ENCODE measurements at regions not wholly inside any gene's neighbourhood (a gene's known extent, or its start where the extent isn't known, plus 50 kb on each side); places are given as distances from the start of the nearest gene placed in this dataset.
"Not testable (repeated sequence)": the region's sequence is repeated elsewhere in the genome, so short reads cannot be mapped to it uniquely, and the experiment has no call there.

DNA sequence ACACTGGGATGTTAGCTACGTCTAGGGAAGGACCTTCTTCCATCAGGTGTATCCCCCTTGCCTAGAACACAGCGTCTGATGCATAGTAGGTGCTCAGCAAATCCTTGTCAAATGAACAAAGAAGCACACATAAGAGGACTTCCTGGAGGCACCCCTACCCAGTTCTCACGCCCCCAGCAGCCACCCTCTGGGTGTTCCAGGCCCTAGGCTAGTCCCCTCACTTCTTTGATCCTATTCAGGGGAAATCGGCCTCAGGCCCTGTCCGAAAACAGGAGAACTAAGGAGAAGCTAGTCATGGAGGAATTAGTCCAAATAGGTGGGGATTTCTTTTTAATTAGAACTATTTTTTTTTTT lies 84.7 kb upstream of the SIRPA start:
- DNase-seq = no peak

DNA sequence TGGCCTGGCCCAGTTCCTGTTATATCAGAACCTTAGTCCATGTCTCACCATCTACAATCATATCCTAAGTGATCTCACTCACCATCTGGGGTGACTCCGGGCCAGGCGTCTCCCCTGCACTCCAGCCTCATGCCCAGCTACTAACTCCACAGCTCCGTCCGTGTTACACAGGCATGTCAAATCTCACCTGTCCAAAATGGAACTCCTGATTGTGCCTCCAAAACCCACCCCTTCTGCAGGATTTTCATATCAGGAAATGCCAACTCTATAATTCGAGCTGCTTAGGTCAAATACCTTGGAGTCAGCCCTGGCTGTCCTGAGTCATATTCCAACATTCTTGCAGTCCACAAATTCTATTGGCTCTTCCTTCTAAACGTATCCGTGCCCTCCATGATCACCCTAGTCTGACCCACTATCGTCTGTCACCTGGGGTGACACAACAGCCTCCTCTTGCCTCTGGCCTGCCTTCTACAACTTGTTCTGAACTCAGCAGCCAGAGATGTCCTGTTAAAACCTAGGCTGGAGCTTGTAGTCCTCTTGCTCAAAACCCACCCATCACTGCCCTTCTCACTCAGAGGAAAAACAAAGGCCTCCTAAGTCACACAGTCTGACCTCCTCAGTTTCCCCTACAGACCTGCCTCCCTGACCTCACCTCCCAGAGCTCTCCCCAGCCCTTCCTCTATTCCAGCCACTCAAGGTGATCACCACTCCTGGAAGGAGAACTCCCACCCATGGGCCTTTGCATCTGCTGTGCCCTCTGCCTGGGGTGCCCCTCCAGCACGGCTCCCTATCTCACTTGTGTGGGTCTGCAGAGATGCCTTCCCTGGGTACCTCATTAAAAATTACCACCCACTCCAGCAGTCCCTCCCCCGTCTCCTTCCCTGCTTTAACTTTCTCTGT lies 85.3 kb upstream of the SIRPA start:
- DNase-seq = no peak

DNA sequence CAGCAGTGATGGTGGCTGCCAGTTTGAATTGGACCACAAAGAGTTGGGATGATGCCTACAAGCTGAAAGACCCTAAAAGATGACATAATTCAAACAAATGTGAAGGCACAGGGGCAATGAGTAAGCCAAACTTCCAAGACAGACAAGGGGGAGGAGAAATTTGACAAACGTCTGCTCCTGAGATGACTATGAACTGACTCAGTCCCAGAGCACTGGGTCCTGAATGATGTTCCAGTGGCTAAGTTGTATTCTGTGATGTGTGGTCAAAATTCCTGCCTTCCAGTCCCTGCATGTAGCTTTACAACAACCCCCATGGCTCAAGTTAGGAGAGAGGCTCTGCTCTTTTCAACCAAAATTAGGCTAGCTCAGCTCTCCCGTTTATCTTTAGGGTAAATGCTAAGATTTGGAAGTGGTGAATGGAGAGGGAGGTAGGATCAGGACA lies 86.1 kb upstream of the SIRPA start:
- no peak for DNase-seq

GRCh38 chr20:1808101-1808500 lies 87.1 kb upstream of the SIRPA start:
- no peak for DNase-seq

DNA sequence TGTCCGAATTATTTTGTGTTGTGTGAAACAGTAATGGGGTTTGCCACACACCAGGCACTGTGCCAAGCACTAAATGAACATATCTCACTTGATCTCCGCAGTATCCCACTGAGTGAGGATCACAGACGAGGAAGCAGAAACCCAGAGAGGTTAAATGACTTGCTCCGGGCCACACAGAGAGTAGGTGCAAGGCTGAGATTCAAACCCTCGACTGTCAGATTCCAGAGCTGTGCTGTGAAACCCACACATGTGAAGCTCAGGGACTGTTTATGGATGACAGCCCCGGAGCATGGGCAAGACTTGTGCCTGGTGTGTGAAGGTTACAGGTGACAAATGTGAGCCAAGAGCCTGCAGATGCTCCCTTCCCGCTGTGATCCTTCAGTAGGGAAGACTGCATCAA lies 87.8 kb upstream of the SIRPA start:
- no peak for DNase-seq

- no peak for DNase-seq
Measured at GRCh38 chr20:1806456-1806855, 88.8 kb upstream of the SIRPA start.

GRCh38 chr20:1805816-1806215 lies 89.4 kb upstream of the SIRPA start:
- no peak for DNase-seq

DNA sequence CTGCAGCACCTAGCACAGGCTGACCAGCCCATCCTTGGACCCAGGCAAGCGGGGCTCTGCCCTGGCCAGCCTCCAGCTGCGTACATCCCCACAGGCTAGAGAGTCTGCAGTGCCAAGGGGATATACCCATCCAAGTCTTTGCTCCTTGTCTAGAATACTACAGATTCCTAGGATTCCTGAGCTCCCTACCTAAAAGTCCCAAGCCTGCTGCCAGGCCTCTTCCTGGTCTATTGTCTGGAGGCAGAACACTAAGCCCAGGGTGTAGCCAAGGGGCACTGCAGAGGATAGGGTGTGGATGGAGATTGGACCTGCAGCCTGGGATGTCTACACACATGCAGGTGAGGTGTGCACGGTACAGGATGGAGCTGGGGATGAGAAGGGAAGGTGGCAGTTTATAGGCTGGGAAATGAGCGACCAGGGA lies 90.0 kb upstream of the SIRPA start:
- DNase-seq = no peak

DNA sequence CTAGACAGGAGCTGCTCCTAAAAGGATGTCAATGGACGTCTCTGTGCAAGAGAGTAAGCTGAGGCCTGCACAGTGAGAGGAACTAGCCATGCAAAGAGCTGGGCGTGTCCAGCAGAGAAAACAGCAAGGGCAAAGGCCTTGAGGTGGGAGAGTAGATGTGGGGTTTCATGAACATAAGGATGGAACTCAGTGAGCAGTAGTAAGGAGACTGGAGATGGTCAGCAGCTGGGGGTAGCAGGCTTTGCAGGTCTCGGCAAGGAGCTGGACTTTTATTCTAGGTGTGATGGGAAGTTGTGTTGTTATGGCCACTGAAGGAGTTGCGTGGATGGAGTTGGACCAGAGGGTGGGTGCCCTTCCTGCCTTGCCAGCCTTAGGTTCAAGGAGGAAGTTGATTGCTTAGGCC lies 90.7 kb upstream of the SIRPA start:
- DNase-seq = no peak

GRCh38 chr20:1803932-1804501 lies 91.2 kb upstream of the SIRPA start:
- no peak for DNase-seq

DNA sequence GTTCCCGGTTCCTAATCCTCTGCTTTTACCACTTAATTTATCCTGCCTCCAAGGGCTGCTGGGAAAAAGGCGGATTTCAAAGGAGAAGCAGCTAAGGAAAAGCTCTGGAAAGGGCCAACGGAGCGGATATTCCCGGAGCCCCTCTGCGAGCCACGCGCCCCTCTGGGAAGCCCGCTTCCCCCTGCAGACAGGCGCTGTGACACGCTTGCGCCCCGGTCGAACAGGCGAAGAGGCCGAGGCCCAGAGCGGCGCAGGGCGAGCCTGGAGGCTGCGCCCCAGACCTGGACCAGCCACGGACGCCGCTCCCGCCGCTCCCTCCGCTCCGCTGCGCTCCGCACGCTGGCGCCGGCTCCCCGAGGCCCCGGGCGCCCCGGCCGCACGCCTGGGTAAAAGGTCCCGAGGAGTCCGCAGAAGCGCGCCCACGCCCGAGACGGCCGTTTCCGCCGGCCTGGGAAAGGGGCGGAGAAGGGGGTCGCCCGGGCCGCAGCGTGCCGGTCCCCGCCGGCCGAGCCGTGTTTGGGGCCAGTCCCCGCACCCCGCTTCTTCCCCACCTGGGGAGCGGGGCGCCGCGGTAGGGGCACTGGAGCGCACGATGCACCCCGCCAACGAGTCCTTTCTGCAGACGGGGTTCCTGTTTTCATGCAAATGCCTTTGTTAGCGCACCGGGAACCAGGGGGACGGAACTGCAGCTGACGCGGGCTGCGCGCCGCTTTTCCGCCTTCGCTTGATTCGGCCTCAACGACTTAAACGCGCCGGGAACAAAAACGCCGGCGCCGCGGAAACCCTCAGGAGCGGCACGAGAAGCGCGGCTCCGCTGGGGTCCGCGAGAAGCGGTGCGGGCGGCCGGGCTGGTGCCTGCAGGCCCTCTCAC lies 91.9 kb upstream of the SIRPA start:
- no peak for DNase-seq

DNA sequence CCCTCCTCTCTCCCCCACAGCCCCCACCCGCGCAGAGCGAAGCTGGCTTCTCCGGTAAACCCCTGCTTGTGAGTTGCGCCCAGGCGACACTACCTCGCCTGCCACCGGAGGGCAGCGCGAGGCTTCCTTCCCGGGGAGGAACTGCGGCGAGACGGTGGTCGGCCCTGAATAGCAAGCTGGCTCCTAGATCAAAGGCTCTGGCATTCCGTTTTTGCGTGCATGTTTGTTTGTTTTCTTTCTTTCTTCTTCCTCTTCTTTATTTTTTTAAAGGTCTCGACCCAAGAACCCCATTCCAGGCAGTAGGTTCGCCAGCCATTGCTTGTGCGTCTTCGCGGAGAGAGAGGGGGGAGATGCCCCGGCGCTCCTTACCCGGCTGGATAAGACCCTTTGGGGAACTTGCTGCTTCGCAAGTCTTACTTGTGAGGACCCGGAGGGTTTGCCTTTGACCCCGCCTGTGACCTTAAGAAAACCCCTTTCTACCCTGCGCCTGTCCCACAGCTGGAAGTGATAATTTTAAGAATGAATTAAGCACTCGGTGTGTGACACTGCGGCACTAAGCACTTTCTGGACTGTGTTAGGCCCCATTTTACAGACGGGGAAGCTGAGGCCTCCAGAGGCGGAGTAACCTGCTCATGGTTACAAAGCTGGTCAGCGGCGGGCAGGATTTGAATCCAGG lies 92.7 kb upstream of the SIRPA start:
- DNase-seq = no peak

DNA sequence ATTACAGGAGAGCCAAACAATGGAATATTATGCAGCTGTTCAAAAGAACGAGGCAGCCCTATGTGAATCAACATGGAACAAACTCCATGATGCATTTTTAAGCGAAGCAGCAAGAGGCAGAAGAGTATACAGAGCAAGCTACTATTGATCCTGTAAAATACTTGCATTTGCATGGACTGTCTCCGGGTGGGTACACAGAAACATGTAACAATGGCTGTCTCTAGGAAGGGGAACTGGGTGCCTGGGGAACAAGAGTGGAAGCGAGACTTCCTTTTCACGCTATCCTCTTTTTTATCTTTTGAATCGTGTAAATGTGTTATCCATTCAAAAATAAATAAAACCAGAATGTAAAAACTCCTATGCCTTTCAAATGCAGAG lies 93.3 kb upstream of the SIRPA start:
- DNase-seq = no peak

- DNase-seq = no peak
Measured at GRCh38 chr20:1801225-1801928, 93.8 kb upstream of the SIRPA start.

- no peak for DNase-seq
Measured at GRCh38 chr20:1800777-1801176, 94.4 kb upstream of the SIRPA start.

DNA sequence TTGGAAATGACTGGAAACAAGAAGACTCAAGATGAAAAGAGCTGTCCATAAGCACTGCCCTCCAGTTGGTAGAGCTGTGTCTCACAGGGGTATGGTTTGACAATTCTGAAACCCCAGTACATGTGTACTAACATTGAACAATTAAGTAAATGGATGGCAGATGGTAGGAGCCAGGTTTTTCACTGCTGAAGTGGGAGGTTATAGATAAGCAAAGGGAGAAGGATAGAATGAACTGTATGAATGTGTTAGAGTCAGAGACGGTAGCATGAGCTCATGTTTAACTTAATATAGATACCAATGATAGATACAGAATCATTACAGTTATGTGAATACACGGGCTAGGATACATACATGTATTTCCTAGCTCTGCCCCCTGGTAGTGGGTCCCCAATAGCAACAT lies 95.0 kb upstream of the SIRPA start:
- no peak for DNase-seq

DNA sequence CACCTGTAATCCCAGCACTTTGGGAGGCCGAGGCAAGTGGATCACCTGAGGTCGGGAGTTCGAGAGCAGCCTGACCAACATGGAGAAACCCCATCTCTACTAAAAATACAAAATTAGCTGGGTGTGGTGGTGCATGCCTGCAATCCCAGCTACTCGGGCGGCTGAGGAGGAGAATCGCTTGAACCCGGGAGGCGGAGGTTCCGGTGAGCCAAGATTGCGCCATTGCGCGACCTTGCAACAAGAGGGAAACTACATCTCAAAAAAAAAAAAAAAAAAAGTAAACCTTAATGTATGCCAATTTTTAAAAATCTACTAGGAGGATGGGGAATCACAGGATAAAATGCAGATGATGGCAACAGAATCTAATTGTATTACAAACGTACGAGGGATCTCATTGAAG lies 95.5 kb upstream of the SIRPA start:
- DNase-seq = not testable (repeated sequence)

GRCh38 chr20:1798982-1799381 lies 96.2 kb upstream of the SIRPA start:
- no peak for DNase-seq

- no peak for DNase-seq
Measured at GRCh38 chr20:1793821-1794220, 101.4 kb upstream of the SIRPA start.

DNA sequence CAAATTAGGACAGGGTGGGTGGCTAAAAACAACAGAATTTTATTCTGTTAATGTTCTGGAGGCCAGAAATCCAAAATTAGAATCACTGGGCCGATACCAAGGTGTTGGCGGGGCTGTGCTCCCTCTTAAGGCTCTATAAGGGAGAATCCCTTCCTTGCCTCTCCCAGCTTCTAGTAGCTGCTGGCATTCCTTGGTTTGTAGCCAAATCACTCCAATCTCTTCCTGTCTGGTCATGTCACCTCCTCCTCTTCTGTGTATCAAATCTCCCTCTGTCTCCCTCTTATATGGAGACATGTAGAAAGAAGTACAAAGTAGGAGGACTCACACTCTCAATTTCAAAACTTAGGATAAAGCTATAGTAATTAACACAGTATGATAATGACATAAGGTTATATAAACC lies 102.9 kb upstream of the SIRPA start:
- no peak for DNase-seq

DNA sequence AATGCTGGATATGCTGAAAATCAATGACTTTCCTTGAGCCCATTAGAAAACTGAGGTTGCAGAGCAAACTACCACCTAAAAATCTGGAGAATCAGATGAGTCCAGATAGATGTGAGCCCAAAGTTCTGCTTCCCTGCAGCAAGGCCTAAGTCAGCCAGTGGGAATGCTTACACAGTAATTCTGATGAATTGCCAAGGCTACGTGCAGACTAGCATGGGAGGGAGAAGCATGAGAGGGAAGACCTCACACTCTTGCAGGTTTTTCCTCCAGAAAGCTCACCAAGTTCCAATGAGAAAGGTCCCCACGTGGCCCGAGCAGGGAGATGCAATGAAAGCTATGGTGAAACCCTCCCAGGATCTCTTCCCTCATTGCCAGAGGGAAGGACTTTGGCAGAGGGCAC lies 104.8 kb upstream of the SIRPA start:
- DNase-seq = no peak

GRCh38 chr20:1788044-1788443 lies 107.2 kb upstream of the SIRPA start:
- DNase-seq = no peak

DNA sequence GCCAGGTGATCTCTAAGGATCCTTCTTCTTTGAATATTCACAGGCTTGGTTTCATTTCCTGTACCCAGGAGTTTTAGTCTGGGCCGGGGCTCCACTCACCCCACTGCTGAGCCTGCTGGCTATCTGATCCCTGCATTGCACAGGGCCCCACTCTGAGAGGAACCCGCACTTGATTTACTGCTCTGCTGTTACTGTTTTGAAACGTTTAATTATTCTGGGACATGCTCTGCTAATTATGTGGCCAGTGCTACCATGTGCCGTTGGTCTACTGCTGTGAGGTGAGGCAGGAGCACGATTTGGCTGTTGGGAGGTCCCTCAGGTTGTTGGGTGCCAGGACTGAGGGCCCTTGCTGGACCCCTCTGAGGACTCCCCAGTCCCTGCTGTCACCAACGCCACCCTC lies 108.7 kb upstream of the SIRPA start:
- DNase-seq = no peak

All from GOT3 (cell line).